GM23338 (cell line): ENCODE measurements at regions not wholly inside any gene's neighbourhood (a gene's known extent, or its start where the extent isn't known, plus 50 kb on each side); places are given as distances from the start of the nearest gene placed in this dataset.

Experiments used
- ATAC-seq: fragments of 200-7000 bp; cut with Tn5 transposase; 3 replicates; pipeline ENCODE4 v1.9.1; 2020
- DNase-seq: peaks from one replicate; pipeline ENCODE4 v3.0.0-alpha.2; 2015; ENCODE audit warnings: low spot score
- H2AFZ ChIP-seq: fragments of 200-600 bp; sonication (generic); 2 replicates; pipeline ENCODE4 v1.8.0; 2016; ENCODE audit warnings: antibody characterized with exemption, mild to moderate bottlenecking, moderate library complexity
- H3F3A ChIP-seq: fragments of 200-600 bp; sonication (generic); replicated peaks from 2 replicates; pipeline ENCODE4 v1.8.0; 2017; ENCODE audit warnings: antibody characterized with exemption, mixed run types, low read depth
- H3K27ac ChIP-seq: fragments of 200-600 bp; sonication (generic); 2 replicates; pipeline ENCODE4 v1.6.1; 2016; ENCODE audit warnings: low read depth
- H3K27me3 ChIP-seq: fragments of 200-600 bp; sonication (generic); 2 replicates; pipeline ENCODE4 v1.8.0; 2016; ENCODE audit warnings: mild to moderate bottlenecking, mixed run types, moderate library complexity; ENCODE audit not compliant: insufficient read depth
- H3K36me3 ChIP-seq: fragments of 200-600 bp; sonication (generic); 2 replicates; pipeline ENCODE4 v1.8.0; 2016; ENCODE audit warnings: mild to moderate bottlenecking; ENCODE audit not compliant: insufficient read depth
- H3K4me1 ChIP-seq: fragments of 200-600 bp; sonication (generic); 2 replicates; pipeline ENCODE4 v1.8.0; 2016; ENCODE audit warnings: mild to moderate bottlenecking, moderate library complexity; ENCODE audit not compliant: insufficient read depth
- H3K4me2 ChIP-seq: fragments of 200-600 bp; sonication (generic); 2 replicates; pipeline ENCODE4 v1.7.1; 2017; ENCODE audit warnings: mixed run types
- H3K4me3 ChIP-seq: fragments of 200-600 bp; sonication (generic); 2 replicates; pipeline ENCODE4 v1.6.1; 2016; ENCODE audit warnings: mixed run types
- H3K79me2 ChIP-seq: fragments of 200-600 bp; sonication (generic); replicated peaks from 2 replicates; pipeline ENCODE4 v1.8.0; 2017; ENCODE audit warnings: mild to moderate bottlenecking; ENCODE audit not compliant: insufficient read depth
- H3K9me2 ChIP-seq: fragments of 200-600 bp; sonication (generic); 2 replicates; pipeline ENCODE4 v1.8.0; 2017; ENCODE audit not compliant: insufficient read depth
- H4K20me1 ChIP-seq: fragments of 200-600 bp; sonication (generic); replicated peaks from 2 replicates; pipeline ENCODE4 v1.8.0; 2017; ENCODE audit warnings: mild to moderate bottlenecking; ENCODE audit not compliant: insufficient read depth
- H3K27ac Mint-ChIP-seq: 2 replicates; pipeline ENCODE4 v1.8.0; 2020; ENCODE audit warnings: inconsistent platforms, mild to moderate bottlenecking, moderate library complexity, mixed read lengths
- H3K27me3 Mint-ChIP-seq: 3 replicates; pipeline ENCODE4 v1.8.0; 2022; ENCODE audit warnings: low read depth, mild to moderate bottlenecking, moderate library complexity, mixed read lengths, inconsistent platforms; ENCODE audit not compliant: insufficient read depth, poor library complexity
- H3K36me3 Mint-ChIP-seq: 3 replicates; pipeline ENCODE4 v1.8.0; 2021; ENCODE audit warnings: low read depth, mild to moderate bottlenecking, inconsistent platforms, moderate library complexity, mixed read lengths
- H3K4me1 Mint-ChIP-seq: 3 replicates; pipeline ENCODE4 v1.8.0; 2020; ENCODE audit warnings: mild to moderate bottlenecking, inconsistent platforms, mixed read lengths
- H3K4me3 Mint-ChIP-seq: 3 replicates; pipeline ENCODE4 v1.8.0; 2021; ENCODE audit warnings: moderate library complexity, mild to moderate bottlenecking, inconsistent platforms, mixed read lengths
- H3K9me3 Mint-ChIP-seq: 3 replicates; pipeline ENCODE4 v1.8.0; 2020; ENCODE audit warnings: moderate library complexity, mild to moderate bottlenecking, inconsistent platforms, mixed read lengths
- CREB1 ChIP-seq: fragments of 250-450 bp; sonication (Bioruptor Pico); IDR thresholded peaks from 2 replicates; pipeline ENCODE4 v1.5.0; 2020; ENCODE audit warnings: low read depth, mild to moderate bottlenecking, moderate library complexity
- CTCF ChIP-seq, 2 experiments: fragments of 200-600 bp in 1 of 2; sonication (generic) in 1 of 2; conservative IDR thresholded peaks; 2 replicates each; pipeline versions ENCODE4 v1.5.1 to v1.6.1; 2016 to 2017; ENCODE audit warnings: antibody characterized with exemption in 2 of 2, low read depth in 2 of 2, mild to moderate bottlenecking in 2 of 2, moderate library complexity in 1 of 2
- ETS1 ChIP-seq: IDR thresholded peaks from 2 replicates; pipeline ENCODE4 v1.6.1; 2016; ENCODE audit warnings: antibody characterized with exemption
- EZH2 ChIP-seq: fragments of 200-600 bp; sonication (generic); IDR thresholded peaks from one replicate; pipeline ENCODE4 v1.8.0; 2017; ENCODE audit warnings: antibody characterized with exemption, mild to moderate bottlenecking, low read depth; ENCODE audit not compliant: unreplicated experiment
- EZH2phosphoT487 ChIP-seq: fragments of 200-600 bp; sonication (generic); IDR thresholded peaks from one replicate; pipeline ENCODE4 v1.8.1; 2018; ENCODE audit warnings: antibody characterized with exemption; ENCODE audit not compliant: unreplicated experiment
- JUNB ChIP-seq: IDR thresholded peaks from one replicate; pipeline ENCODE4 v1.6.1; 2016; ENCODE audit warnings: antibody characterized with exemption; ENCODE audit not compliant: unreplicated experiment
- NANOG ChIP-seq: IDR thresholded peaks from 2 replicates; pipeline ENCODE4 v1.6.1; 2016; ENCODE audit warnings: antibody characterized with exemption, borderline replicate concordance
- POLR2AphosphoS5 ChIP-seq: IDR thresholded peaks from 2 replicates; pipeline ENCODE4 v1.6.1; 2016; ENCODE audit warnings: antibody characterized with exemption, low read depth
- REST ChIP-seq: IDR thresholded peaks from one replicate; pipeline ENCODE4 v1.6.1; 2018; ENCODE audit warnings: antibody characterized with exemption; ENCODE audit not compliant: unreplicated experiment
- STAT1 ChIP-seq: IDR thresholded peaks from one replicate; pipeline ENCODE4 v1.6.1; 2016; ENCODE audit warnings: antibody characterized with exemption; ENCODE audit not compliant: unreplicated experiment
- ZNF114 ChIP-seq: fragments of 250-450 bp; sonication (Bioruptor Pico); IDR thresholded peaks from 2 replicates; pipeline ENCODE4 v1.5.0; 2020; ENCODE audit warnings: mild to moderate bottlenecking, moderate library complexity
- ZNF331 ChIP-seq: fragments of 250-450 bp; sonication (Bioruptor Pico); IDR thresholded peaks from 2 replicates; pipeline ENCODE4 v1.5.0; 2020; ENCODE audit warnings: low read depth, mild to moderate bottlenecking, moderate library complexity
- ZNF462 ChIP-seq: fragments of 250-450 bp; sonication (Bioruptor Pico); IDR thresholded peaks from 2 replicates; pipeline ENCODE4 v1.5.0; 2020; ENCODE audit warnings: mild to moderate bottlenecking, moderate library complexity

GRCh38 chr18:60538891-60539290, 166.3 kb upstream of the MC4R start (continued):
- TF ChIP-seq REST, result no peak
- no peak for TF ChIP-seq STAT1
- TF ChIP-seq ZNF331 (CRISPR knock-in tag), result no peak
- no peak for TF ChIP-seq CREB1 (CRISPR knock-in tag)
- no peak for TF ChIP-seq POLR2AphosphoS5
- no peak for TF ChIP-seq EZH2phosphoT487
- TF ChIP-seq EZH2, result no peak
- no peak for TF ChIP-seq ZNF114
- no peak for TF ChIP-seq JUNB
- TF ChIP-seq CTCF (conservative IDR thresholded peaks at IDR 0.05; ENCODE audit: low read depth in 2 of 2), result no peak
- no peak for TF ChIP-seq NANOG

- Histone ChIP-seq H3F3A (no peaks in the 10 kb centered on the region), H3K4me2 (no peak overlapping the region), H2AFZ (no peak overlapping the region), H3K79me2 (no peaks in the 10 kb centered on the region), H3K36me3 (no peaks in the 10 kb centered on the region), H3K4me3 (no peak overlapping the region), H4K20me1 (no peaks in the 10 kb centered on the region), H3K27ac (no peak overlapping the region), H3K27me3 (no peaks in the 10 kb centered on the region), H3K4me1 (no peaks in the 10 kb centered on the region), H3K9me2 (no peaks in the 10 kb centered on the region)
- no peak overlapping the region for H3K4me3 Mint-ChIP-seq
- DNase-seq (no peak), ATAC-seq (no peak)
- H3K36me3 Mint-ChIP-seq, result no peaks in the 10 kb centered on the region
- H3K27me3 Mint-ChIP-seq, result no peaks in the 10 kb centered on the region
- no peaks in the 10 kb centered on the region for H3K4me1 Mint-ChIP-seq
- no peaks in the 10 kb centered on the region for H3K9me3 Mint-ChIP-seq
- H3K27ac Mint-ChIP-seq, result no peak overlapping the region
- TF ChIP-seq ZNF114 (no peak), JUNB (no peak), ZNF462 (CRISPR knock-in tag) (no peak), ZNF331 (CRISPR knock-in tag) (no peak), CREB1 (CRISPR knock-in tag) (no peak), EZH2 (no peak), ETS1 (no peak)
Observed at GRCh38 chr18:60541661-60542060, 169.1 kb upstream of the MC4R start.
